DMS53 treated with DMSO at 0.1 percent for 48 hours (cell line): ENCODE measurements at regions not wholly inside any gene's neighbourhood (a gene's known extent, or its start where the extent isn't known, plus 50 kb on each side); places are given as distances from the start of the nearest gene placed in this dataset.

Experiments
- DNase-seq: peaks from one replicate; lab custom pipeline; 2025; ENCODE audit not compliant: unreplicated experiment; lab: John Stamatoyannopoulos, UW

- no peak for DNase-seq
These were observed 234.8 kb downstream of the NR2F2 start for GRCh38 chr15:96565266-96565665.

GRCh38 chr15:96574782-96575181 is 244.3 kb downstream of the NR2F2 start:
- DNase-seq: no peak

GRCh38 chr15:96576596-96576995 is 246.1 kb downstream of the NR2F2 start:
- DNase-seq: no peak

GRCh38 chr15:96578393-96578792 is 247.9 kb downstream of the NR2F2 start:
- no peak for DNase-seq

GRCh38 chr15:96581371-96581770 is 250.9 kb downstream of the NR2F2 start:
- no peak for DNase-seq

- no peak for DNase-seq
These were observed 252.0 kb downstream of the NR2F2 start for GRCh38 chr15:96582473-96582872.

DNA sequence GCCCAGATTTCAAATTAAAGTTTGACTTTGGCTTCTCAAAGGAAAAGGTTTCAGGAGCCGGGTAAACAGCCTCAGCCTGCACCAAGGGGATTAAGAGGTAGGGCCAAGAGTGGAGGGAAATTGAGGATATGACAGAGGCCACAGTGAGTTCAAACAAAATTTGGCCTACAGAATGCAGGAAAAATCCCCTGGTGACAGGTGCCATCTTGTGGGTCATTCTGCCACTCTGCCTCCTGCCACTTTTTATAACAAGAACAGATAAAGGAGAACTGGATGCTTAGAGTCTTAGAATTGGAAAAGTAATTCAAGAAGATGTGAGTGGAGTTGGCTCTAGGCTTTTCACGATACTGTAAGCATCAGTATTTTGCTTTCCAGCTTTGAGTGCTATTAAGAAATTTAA is 253.2 kb downstream of the NR2F2 start:
- no peak for DNase-seq

DNA sequence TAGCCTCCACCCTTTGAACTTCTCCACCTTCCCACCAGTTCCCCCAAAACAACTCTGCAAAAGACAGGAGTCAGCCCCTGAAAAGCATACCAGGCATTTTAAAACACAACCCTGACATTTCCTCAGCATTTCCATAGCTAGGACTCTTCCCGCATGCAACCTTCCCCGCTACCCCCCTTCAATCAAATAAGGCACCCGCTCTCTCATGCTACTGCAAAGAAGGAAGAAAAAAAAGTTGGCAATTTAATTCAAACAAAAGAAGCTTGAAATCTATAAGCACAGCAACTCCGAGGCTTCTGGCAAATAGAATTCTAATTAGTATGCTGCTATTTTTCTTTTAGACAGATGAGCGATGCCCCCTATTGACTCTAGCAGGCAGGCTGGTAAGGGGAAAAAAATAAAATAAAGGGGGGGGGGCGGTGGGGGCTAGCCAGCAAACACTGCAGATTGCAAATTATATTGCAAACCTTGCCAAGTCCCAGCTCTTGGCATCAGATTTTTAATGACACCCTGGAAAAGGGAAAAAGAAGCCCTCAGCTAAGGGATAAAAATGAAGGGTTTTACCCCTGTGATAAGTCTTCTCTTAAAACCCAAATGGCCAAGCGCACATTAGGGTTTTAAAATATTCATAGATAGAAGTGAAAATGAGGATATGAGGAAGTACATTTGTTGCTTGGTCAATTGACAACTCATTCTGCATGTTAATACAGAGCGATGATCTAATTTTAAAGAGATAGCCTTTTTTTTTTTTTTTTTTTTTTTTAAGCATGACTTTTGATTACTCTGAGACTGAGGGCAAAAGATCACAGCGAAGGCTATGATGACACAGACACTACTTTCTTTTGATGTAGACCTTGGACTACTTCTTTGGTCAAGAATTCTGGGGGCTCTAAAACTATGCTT is 255.2 kb downstream of the NR2F2 start:
- DNase-seq: no peak

DNA sequence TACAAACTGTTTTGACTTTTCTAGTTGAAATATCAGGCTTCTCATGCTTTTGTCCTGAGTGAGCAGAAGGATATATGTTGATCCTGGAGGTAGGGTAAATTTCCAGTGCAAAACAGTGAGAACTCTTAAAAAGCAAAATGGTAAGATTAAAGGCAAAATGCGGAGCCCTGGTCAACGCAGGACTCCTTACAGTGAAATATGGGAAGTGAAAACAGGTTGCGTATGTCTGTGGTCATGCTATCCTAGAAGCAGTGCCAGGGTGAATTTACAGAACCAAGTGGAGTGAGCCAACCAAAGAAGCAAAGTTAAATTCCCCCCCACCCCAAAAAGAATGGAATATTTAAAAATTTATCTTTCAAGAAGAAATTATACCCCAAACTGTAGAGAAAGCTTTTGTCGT is 256.4 kb downstream of the NR2F2 start:
- DNase-seq: no peak

- DNase-seq: no peak
These were observed 259.4 kb downstream of the NR2F2 start for GRCh38 chr15:96589864-96590263.

GRCh38 chr15:96593735-96594134 is 263.2 kb downstream of the NR2F2 start:
- no peak for DNase-seq

DNA sequence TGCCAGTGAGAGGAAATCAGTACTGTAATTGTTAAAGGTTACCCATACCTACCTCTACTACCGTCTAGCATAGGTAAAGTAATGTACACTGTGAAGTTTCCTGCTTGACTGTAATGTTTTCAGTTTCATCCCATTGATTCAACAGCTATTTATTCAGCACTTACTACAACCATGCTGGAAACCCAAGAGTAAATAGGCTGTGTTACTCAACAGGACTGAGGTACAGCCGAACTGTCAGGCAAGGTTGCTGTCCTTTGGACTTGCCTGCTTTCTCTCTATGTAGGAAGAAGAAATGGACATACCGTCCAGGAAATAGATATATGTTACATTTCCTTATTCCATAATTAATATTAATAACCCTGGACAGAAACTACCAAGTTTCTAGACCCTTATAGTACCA is 265.5 kb downstream of the NR2F2 start:
- DNase-seq: no peak

GRCh38 chr15:96598514-96598913 is 268.0 kb downstream of the NR2F2 start:
- no peak for DNase-seq

- DNase-seq: no peak
These were observed 268.8 kb downstream of the NR2F2 start for GRCh38 chr15:96599268-96599667.

DNA sequence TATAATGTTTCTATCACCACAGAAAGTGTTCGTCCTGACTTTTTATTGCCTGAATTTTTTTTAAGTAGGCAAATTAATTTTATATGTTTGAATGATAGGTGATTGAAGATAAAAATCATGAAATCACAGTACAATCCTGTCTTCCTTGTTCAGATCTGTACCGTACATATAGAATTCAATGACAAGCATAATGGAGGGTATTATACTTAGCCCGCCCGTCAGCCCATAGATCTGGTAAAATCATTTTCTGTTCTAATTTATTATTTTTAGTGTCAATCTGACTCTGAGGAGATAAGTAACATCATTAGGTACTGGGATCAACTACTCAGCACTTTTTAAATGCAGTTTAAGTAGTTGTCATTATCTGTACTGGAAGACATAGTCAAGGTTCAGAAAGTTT is 269.9 kb downstream of the NR2F2 start:
- DNase-seq: no peak

DNA sequence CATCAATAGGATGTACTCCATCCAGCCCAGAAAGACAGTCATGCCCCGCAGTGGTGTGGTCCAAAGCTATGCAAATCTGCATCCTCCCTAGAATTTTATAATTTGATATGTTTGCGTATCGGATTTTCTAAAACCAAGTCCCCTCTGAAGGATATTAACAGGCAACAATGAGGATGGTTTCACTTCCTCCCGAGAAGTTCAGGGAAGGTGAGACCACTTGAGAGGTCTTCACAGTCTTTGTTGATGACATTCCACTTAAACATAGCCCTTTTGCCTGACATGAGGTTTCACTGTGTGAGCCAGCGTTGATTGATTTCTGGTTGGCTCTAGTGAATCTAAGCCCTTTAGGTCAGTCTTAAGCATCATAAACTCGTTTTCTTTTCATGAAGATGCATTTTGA is 276.1 kb downstream of the NR2F2 start:
- no peak for DNase-seq

DNA sequence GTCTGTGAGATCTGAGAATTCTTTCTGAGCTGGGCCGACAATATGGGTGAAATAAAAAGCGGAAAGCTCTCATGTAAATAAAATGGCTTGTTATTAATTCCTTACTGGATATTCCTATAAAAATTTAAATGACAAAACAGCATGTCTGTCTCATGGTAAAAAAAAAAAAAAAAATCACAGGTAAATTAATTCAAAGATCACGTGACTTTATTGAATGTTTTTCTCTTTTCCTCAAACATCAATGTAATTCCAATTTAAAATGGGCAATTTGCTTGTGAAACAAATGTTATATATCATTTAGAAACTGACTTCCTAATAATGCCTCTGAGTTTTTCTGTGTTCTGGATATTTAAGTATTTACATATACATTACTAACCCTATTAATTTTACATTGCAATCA is 280.3 kb downstream of the NR2F2 start:
- DNase-seq: no peak

DNA sequence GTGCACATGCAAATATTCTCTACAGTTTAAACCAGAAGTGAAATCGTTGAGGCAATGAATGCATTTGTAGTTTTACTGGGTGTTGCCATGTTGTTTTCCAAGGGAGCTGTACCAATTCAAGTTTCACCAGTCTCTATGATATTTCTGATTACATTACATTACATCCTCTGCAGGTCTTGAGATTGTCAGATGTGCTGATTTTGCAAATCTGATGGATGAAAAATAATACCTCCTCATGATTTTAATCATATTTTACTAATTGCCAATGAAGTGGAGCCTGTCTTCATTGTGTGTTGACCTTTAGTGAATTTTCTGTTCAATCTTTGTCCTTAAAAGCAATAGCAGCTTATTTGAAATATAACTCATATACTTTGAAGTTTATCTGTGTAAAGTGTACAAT is 282.4 kb downstream of the NR2F2 start:
- DNase-seq: no peak

DNA sequence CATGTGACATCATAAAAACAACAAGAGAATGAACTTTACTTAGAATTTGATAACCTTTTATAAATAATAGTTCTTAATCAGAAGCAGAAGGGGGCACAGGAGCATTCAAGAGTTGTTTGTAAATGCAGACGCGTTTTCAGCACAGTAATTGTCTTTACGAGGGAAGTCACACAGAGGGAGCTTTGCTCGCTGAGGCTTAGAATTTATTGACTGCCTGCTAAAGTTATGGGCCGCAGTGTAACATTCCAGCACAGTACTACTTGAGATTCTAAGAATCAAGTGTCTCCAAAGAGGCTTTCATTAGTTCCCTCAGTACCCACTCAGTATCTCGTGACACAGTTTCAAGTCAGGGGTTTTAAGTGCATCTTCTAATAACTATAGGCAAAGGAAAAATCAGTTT is 288.7 kb downstream of the NR2F2 start:
- no peak for DNase-seq

- no peak for DNase-seq
These were observed 292.2 kb downstream of the NR2F2 start for GRCh38 chr15:96622714-96623113.

GRCh38 chr15:96625256-96625655 is 294.8 kb downstream of the NR2F2 start:
- DNase-seq: no peak

GRCh38 chr15:96627031-96627568 is 296.6 kb downstream of the NR2F2 start:
- no peak for DNase-seq

GRCh38 chr15:96629511-96629910 is 299.0 kb downstream of the NR2F2 start:
- no peak for DNase-seq
